Activated CD4-positive, alpha-beta memory T cell treated with anti-CD3 and anti-CD28 coated beads, Interleukin-2, amount 10 ng/mL, durations not matched to agents 7 days and 5 days (primary cell): ENCODE measurements at regions not wholly inside any gene's neighbourhood (a gene's known extent, or its start where the extent isn't known, plus 50 kb on each side); places are given as distances from the start of the nearest gene placed in this dataset.
"Not testable (repeated sequence)": the region's sequence is repeated elsewhere in the genome, so short reads cannot be mapped to it uniquely, and the experiment has no call there.

Experiments used
- CTCF ChIA-PET: fragments of 350-600 bp; sonication (Branson Sonifier 250); formaldehyde crosslinking; loops from one replicate; lab custom pipeline; 2021; ENCODE audit warnings: antibody characterized with exemption, inconsistent platforms; lab: Charles Lee
- POLR2A ChIA-PET: fragments of 350-600 bp; sonication (Branson Sonifier 250); formaldehyde crosslinking; loops from one replicate; lab custom pipeline; 2021; ENCODE audit warnings: antibody characterized with exemption; lab: Charles Lee
- DNase-seq: peaks from one replicate; pipeline ENCODE4 v3.0.0-alpha.2; 2020
- H3K27ac Mint-ChIP-seq: one replicate; pipeline ENCODE4 v1.8.0; 2021; ENCODE audit warnings: mild to moderate bottlenecking, mixed read lengths
- H3K27me3 Mint-ChIP-seq: one replicate; pipeline ENCODE4 v1.8.0; 2021; ENCODE audit warnings: mixed read lengths
- H3K36me3 Mint-ChIP-seq: one replicate; pipeline ENCODE4 v1.8.0; 2021; ENCODE audit warnings: low read depth, mixed read lengths
- H3K4me1 Mint-ChIP-seq: one replicate; pipeline ENCODE4 v1.8.0; 2021; ENCODE audit warnings: mixed read lengths
- H3K4me3 Mint-ChIP-seq: one replicate; pipeline ENCODE4 v1.8.0; 2021; ENCODE audit warnings: mild to moderate bottlenecking, mixed read lengths
- H3K9me3 Mint-ChIP-seq: one replicate; pipeline ENCODE4 v1.8.0; 2021; ENCODE audit warnings: mixed read lengths

GRCh38 chr7:155231241-155231800, 66.4 kb upstream of the INSIG1 start:
- H3K9me3 Mint-ChIP-seq: no peaks in the 10 kb centered on the region
- peaks cover 9% of the 10 kb centered on the region for H3K27me3 Mint-ChIP-seq
- no peak for DNase-seq
- no peak overlapping the region for H3K4me3 Mint-ChIP-seq
- no peaks in the 10 kb centered on the region for H3K4me1 Mint-ChIP-seq
- ChIA-PET CTCF (no interaction called here), POLR2A (interaction anchor here (1.1 kb wide), 1 partner anchor 68 kb away, joined by 3 read pairs; no protein-coding TSS in a partner anchor)
- no peak overlapping the region for H3K27ac Mint-ChIP-seq
- H3K36me3 Mint-ChIP-seq: no peaks in the 10 kb centered on the region

DNA sequence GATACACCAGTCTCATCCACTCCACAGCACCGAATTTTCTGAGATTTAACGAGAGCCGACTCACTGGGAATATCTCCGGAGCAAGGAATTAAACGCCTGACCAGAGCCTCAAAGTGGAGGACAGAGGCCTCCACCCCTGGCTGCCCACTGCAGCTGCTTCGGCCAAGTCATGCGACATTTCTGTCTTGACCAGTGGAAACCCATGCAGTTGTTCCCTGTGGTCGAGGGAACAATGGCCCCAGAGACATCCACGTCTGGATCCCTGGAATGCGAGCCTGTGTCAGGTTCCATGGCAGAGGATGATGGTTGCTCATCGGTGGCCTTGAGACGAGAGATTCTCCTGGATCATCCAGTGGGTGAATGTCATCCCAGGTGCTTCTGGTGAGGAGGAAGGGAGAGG, 65.7 kb upstream of the INSIG1 start:
- H3K27me3 Mint-ChIP-seq: peaks cover 10% of the 10 kb centered on the region
- no peak for DNase-seq
- H3K9me3 Mint-ChIP-seq: no peaks in the 10 kb centered on the region
- H3K4me3 Mint-ChIP-seq: no peak overlapping the region
- no peaks in the 10 kb centered on the region for H3K4me1 Mint-ChIP-seq
- CTCF ChIA-PET: no interaction called here
- POLR2A ChIA-PET: no interaction called here
- H3K27ac Mint-ChIP-seq: no peak overlapping the region
- no peaks in the 10 kb centered on the region for H3K36me3 Mint-ChIP-seq

DNA sequence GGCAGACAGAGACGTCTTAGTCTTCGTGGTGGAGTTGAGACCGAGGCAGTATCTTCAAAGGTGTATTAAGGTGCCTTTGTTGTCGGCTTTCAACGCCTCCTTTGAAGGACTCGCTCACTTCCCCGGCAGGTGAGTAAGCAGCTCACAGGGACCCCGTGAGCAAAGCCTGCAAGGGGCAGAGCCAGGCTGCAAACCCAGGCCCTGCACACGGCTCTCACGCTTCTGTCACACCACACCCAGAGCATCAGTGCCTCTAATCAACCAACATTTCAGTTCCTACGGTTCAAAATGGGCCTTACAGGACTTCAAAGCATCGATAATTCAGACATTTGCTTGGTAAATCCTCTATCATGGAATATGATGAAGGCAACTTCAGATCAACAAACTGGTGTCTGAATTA, 64.8 kb upstream of the INSIG1 start:
- Mint-ChIP-seq H3K27ac (no peak overlapping the region), H3K36me3 (no peaks in the 10 kb centered on the region)
- CTCF ChIA-PET: no interaction called here

DNA sequence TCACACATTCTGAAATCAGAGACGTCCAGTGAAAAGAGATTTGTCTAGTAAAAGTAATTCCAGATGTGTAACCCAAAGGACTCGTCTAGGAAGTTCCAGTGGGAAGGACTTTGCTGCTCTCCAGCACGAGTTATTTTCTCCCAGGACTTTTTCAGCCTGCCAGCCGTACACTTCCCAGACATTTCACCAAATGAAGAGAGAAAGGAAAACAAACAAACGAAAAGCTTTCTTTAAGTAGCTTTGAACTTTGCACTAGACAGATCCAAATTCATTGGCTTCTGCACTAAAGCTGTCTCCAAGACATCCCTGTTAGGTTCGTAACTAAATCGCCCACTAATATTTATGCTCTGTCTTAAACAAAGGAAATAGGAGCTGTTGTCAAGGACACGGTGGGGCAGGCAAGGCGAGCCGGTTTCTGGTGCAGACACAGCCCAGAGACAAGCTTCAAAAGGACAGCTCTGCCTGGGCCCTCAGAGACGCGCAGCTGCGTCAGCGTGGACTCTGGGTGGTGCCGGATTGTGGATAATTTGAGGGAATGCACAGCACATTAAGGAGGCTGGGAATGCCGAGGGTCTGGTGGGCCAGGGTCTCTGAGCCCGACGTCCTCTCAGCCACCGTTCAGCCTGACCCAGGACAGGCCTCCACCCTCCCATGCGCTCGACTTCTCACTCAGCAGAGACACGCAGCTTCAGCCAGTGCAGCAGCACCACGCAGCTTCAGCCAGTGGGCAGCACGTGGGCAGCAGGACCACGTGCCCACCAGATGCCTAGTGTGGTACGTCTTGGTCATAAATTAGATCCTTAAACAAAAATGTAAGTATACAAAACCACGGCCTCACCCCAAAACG, 64.1 kb upstream of the INSIG1 start:
- no peak overlapping the region for H3K27ac Mint-ChIP-seq
- H3K9me3 Mint-ChIP-seq: no peaks in the 10 kb centered on the region
- ChIA-PET POLR2A (no interaction called here), CTCF (interaction anchor here (1.1 kb wide), 1 partner anchor 319 kb away, joined by 3 read pairs; no protein-coding TSS in a partner anchor)
- no peaks in the 10 kb centered on the region for H3K36me3 Mint-ChIP-seq
- H3K4me1 Mint-ChIP-seq: no peaks in the 10 kb centered on the region
- no peak for DNase-seq
- H3K27me3 Mint-ChIP-seq: peaks cover 5% of the 10 kb centered on the region
- no peak overlapping the region for H3K4me3 Mint-ChIP-seq

More for the DNA sequence above, 64.8 kb upstream of the INSIG1 start:
- no peaks in the 10 kb centered on the region for H3K9me3 Mint-ChIP-seq
- H3K4me1 Mint-ChIP-seq: no peaks in the 10 kb centered on the region
- POLR2A ChIA-PET: no interaction called here
- peaks cover 2% of the 10 kb centered on the region for H3K27me3 Mint-ChIP-seq
- H3K4me3 Mint-ChIP-seq: no peak overlapping the region
- DNase-seq: no peak

- Mint-ChIP-seq H3K4me1 (no peaks in the 10 kb centered on the region), H3K36me3 (no peaks in the 10 kb centered on the region), H3K27ac (no peak overlapping the region), H3K4me3 (no peak overlapping the region), H3K27me3 (peaks cover 9% of the 10 kb centered on the region), H3K9me3 (no peaks in the 10 kb centered on the region)
- ChIA-PET CTCF (interaction anchor here (1.1 kb wide), 1 partner anchor 320 kb away, joined by 3 read pairs; no protein-coding TSS in a partner anchor), POLR2A (no interaction called here)
- DNase-seq: no peak
These were observed 63.6 kb upstream of the INSIG1 start for GRCh38 chr7:155234158-155234492.

DNA sequence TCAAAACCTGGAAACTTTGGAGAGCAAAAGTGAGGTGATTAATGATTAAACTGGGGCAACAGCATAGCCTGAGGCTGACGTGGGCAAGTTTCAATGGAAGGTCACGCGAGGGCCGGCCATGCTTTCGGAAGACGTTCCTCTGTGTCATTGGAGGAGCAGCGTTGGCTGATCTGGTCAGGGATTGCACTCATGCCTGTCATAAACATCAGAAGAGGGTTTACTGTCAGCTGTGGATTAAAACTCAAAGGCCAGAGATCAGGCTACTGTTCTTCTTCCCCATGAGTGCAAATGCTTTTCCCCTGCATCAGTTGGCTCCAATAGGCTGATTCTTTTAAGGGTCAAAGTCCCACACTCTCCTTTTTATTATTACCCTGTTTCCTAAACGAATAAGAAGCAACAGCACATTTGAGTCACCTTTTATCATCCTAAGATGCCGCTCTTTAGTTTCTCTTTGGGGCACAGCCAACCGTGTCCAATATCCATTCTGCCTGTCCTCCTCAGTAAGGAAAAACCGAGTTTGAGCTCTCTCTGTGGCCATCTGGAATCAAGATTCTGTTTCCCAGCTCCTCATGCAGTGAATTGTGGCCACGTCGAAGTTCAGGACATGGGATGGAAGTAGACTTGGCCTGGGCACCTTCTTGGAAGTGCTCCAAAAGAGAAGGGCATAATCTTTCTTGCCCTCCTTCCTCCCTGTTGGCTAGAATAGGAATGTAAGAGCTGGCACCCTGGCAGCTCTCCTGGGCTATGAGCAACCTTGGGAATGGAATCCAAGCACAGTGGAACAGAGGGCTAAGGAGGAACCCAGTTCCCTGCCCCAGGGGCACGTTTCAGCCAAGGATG, 62.5 kb upstream of the INSIG1 start:
- Mint-ChIP-seq H3K4me3 (no peak overlapping the region), H3K4me1 (no peaks in the 10 kb centered on the region), H3K36me3 (no peaks in the 10 kb centered on the region), H3K9me3 (no peaks in the 10 kb centered on the region), H3K27ac (no peak overlapping the region), H3K27me3 (peaks cover 18% of the 10 kb centered on the region)
- POLR2A ChIA-PET: interaction anchor here (1.0 kb wide), 1 partner anchor 62 kb away, joined by 3 read pairs; the partner anchor contains the start of gene INSIG1
- DNase-seq: no peak
- CTCF ChIA-PET: interaction anchor here (1.1 kb wide), 1 partner anchor 321 kb away, joined by 3 read pairs; no protein-coding TSS in a partner anchor

GRCh38 chr7:155236386-155236785, 61.3 kb upstream of the INSIG1 start:
- H3K27me3 Mint-ChIP-seq: peaks cover 23% of the 10 kb centered on the region
- POLR2A ChIA-PET: no interaction called here

DNA sequence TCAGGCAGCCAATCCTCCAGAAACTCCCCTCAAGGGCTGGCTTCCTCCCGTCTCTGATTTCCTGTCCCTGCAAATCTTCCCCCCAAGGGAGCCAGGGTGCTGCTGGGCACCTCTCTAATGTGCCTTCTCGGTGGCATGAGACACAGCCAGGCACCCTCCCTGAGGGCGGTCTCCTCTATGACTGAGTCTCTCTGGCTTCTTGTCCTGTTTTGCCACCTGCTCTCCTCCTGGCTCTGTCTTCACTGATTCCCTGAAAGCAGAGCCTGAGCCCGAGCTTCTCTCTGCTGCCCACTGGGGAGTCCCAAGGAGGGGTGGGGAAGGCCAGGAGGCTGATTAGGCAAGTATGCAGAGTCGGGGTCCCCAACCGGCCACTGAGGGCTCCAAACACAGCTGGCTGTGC, 60.4 kb upstream of the INSIG1 start:
- CTCF ChIA-PET: no interaction called here
- POLR2A ChIA-PET: no interaction called here
- DNase-seq: no peak
- no peaks in the 10 kb centered on the region for H3K4me1 Mint-ChIP-seq
- H3K36me3 Mint-ChIP-seq: no peaks in the 10 kb centered on the region
- H3K27me3 Mint-ChIP-seq: peaks cover 29% of the 10 kb centered on the region
- H3K27ac Mint-ChIP-seq: no peak overlapping the region
- H3K4me3 Mint-ChIP-seq: no peak overlapping the region
- H3K9me3 Mint-ChIP-seq: no peaks in the 10 kb centered on the region

More at GRCh38 chr7:155236386-155236785, 61.3 kb upstream of the INSIG1 start:
- no peaks in the 10 kb centered on the region for H3K4me1 Mint-ChIP-seq
- no peak overlapping the region for H3K27ac Mint-ChIP-seq
- CTCF ChIA-PET: no interaction called here
- no peak for DNase-seq
- no peak overlapping the region for H3K4me3 Mint-ChIP-seq
- no peaks in the 10 kb centered on the region for H3K9me3 Mint-ChIP-seq
- H3K36me3 Mint-ChIP-seq: no peaks in the 10 kb centered on the region

DNA sequence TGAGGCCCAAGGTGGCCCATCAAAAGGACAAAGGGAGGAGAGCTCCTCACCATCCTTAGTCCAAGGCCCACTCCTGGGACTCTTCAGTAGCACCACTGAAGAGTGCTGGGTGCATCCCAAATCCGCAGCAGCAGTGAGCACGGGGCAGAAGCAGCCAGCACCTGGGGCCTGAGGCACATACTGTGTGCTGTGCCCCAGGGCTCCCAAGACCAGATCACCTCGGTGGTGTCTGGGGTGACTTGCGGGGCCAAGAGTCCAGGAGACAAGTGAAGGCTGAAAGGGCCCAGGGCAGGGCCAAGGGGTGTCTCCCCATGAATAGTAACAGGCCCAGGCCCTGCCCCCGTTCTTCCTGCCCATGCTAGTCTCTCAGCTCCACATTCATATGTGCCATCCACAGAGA, 59.9 kb upstream of the INSIG1 start:
- ChIA-PET POLR2A (no interaction called here), CTCF (no interaction called here)
- Mint-ChIP-seq H3K27me3 (peaks cover 32% of the 10 kb centered on the region), H3K9me3 (peaks cover 2% of the 10 kb centered on the region), H3K27ac (no peak overlapping the region), H3K36me3 (no peaks in the 10 kb centered on the region), H3K4me3 (no peak overlapping the region), H3K4me1 (no peaks in the 10 kb centered on the region)
- DNase-seq: no peak

DNA sequence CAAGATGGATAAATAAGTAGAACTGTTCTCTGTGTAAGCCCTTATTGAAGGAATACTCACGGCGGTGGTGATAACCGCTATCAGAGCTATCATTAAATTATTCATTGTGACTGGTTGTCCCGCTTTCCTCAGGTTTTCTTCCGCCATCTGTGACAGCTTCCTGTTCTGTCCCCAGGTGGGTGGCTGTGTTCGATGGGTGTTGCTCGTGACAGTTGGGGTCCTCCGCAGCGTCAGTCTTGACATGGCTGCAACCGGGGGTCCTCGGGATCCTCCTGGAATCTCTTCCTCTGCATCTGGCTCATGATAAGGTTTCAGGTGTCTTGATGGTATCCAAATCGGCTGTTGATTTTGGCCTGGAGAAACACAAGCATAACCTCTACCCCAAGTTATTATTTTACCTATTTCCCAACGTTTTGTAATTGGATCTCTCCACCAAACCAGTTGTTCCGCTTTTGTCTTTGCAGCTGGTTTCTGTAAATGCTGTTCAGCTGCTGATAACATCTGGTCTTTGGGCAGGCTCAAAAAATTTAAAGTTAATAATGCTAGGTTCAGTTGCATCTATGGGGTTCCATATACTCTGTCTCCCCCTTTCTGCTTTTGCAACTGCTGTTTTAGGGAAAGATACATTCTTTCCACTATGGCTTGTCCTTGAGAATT, 58.1 kb upstream of the INSIG1 start:
- H3K36me3 Mint-ChIP-seq, DNase-seq, H3K27ac Mint-ChIP-seq, H3K4me1 Mint-ChIP-seq, H3K9me3 Mint-ChIP-seq, POLR2A ChIA-PET, H3K4me3 Mint-ChIP-seq, CTCF ChIA-PET: not testable (repeated sequence)
- peaks cover 39% of the 10 kb centered on the region for H3K27me3 Mint-ChIP-seq

- POLR2A ChIA-PET: interaction anchor here (1.0 kb wide), 1 partner anchor 27 kb away, joined by 3 read pairs; no protein-coding TSS in a partner anchor
- H3K36me3 Mint-ChIP-seq: peaks cover 4% of the 10 kb centered on the region
- H3K4me1 Mint-ChIP-seq: no peaks in the 10 kb centered on the region
- peaks cover 8% of the 10 kb centered on the region for H3K9me3 Mint-ChIP-seq
- CTCF ChIA-PET: no interaction called here
- H3K27ac Mint-ChIP-seq: no peak overlapping the region
- peaks cover 38% of the 10 kb centered on the region for H3K27me3 Mint-ChIP-seq
- no peak overlapping the region for H3K4me3 Mint-ChIP-seq
- DNase-seq: no peak
These were observed 53.0 kb upstream of the INSIG1 start for GRCh38 chr7:155244675-155245074.

DNA sequence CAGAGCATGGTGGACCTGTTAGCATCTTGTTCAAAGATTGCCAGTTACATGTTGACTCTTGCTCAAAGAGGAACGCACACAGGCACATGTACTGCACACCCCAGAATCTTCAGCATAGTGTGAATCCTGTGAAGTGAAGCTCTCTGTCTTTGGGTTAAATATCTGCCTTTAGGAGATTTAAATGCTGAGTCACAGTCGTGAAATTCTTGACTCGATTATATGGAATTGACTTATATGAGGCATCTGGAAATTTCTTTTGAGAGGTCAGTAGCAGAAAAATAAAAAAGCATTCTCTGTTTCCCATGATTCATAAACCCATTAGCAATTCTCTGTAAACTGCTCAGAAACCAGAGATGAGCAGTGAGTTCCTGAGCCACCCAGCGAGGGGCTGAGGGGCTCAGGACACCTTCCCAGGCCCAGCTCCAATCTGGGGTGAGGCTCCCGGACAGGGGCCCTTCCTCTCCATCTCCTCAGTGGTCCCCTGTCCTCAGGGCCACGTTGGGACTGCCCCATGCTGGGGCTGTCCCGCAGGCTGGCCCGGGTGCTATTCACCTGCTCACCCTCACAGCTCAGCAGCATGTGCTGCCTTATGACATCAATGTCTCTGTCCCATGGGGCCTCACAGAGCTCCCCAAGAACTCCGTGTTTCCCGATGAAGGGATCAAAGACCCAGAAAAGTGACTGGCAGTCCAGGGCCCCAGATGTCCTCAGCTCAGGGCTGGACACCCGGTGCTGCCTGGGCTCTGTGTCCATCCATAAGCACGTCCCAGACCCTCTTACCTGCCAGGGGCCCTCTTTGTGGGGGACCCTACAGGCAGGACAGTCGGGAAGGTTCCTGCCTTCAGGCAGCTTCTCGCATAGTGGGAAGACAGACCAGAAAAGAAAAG, 50.0 kb upstream of the INSIG1 start:
- POLR2A ChIA-PET: no interaction called here
- peaks cover 33% of the 10 kb centered on the region for H3K27me3 Mint-ChIP-seq
- CTCF ChIA-PET: no interaction called here
- H3K27ac Mint-ChIP-seq: no peak overlapping the region
- H3K4me1 Mint-ChIP-seq: no peaks in the 10 kb centered on the region
- DNase-seq: no peak
- peaks cover 7% of the 10 kb centered on the region for H3K9me3 Mint-ChIP-seq
- no peak overlapping the region for H3K4me3 Mint-ChIP-seq
- H3K36me3 Mint-ChIP-seq: peaks cover 4% of the 10 kb centered on the region
